Astrocyte (in vitro differentiated cells and primary cell): ENCODE measurements at regions not wholly inside any gene's neighbourhood (a gene's known extent, or its start where the extent isn't known, plus 50 kb on each side); places are given as distances from the start of the nearest gene placed in this dataset.

Source experiments
- DNase-seq: peaks from one replicate; pipeline ENCODE4 v3.0.0-alpha.2; 2010; ENCODE audit warnings: low read depth
- FAIRE-seq: peaks from 2 replicates; lab custom pipeline; 2011; peaks lifted over from hg19 to GRCh38; lab: Jason Lieb, UNC
- H2AFZ ChIP-seq: 2 replicates; pipeline ENCODE4 v1.6.0; 2012; ENCODE audit warnings: low read depth, low read length, inconsistent platforms
- H3K27ac ChIP-seq: 2 replicates; pipeline ENCODE4 v1.5.1; 2011; ENCODE audit warnings: low read depth, low read length, inconsistent platforms
- H3K27me3 ChIP-seq: 2 replicates; pipeline ENCODE4 v1.6.0; 2011; ENCODE audit warnings: low read length, inconsistent platforms; ENCODE audit not compliant: insufficient read depth
- H3K36me3 ChIP-seq: 2 replicates; pipeline ENCODE4 v1.5.1; 2011; ENCODE audit warnings: low read length, inconsistent platforms; ENCODE audit not compliant: insufficient read depth
- H3K4me1 ChIP-seq: 2 replicates; pipeline ENCODE4 v1.5.1; 2011; ENCODE audit warnings: low read length, inconsistent platforms; ENCODE audit not compliant: insufficient read depth
- H3K4me2 ChIP-seq: 2 replicates; pipeline ENCODE4 v1.6.0; 2012; ENCODE audit warnings: low read length, inconsistent platforms
- H3K4me3 ChIP-seq: 2 replicates; pipeline ENCODE4 v1.5.1; 2011; ENCODE audit warnings: low read depth, mild to moderate bottlenecking, low read length, inconsistent platforms; ENCODE audit not compliant: insufficient read depth
- H3K79me2 ChIP-seq: 2 replicates; pipeline ENCODE4 v1.6.0; 2012; ENCODE audit warnings: mild to moderate bottlenecking, low read length, inconsistent platforms; ENCODE audit not compliant: insufficient read depth
- H3K9ac ChIP-seq: 2 replicates; pipeline ENCODE4 v1.6.0; 2012; ENCODE audit warnings: mild to moderate bottlenecking, low read length, inconsistent platforms
- H3K9me3 ChIP-seq: 2 replicates; pipeline ENCODE4 v1.5.1; 2012; ENCODE audit warnings: low read depth, mild to moderate bottlenecking, low read length, inconsistent platforms; ENCODE audit not compliant: insufficient read depth
- H4K20me1 ChIP-seq: 2 replicates; pipeline ENCODE4 v1.6.0; 2012; ENCODE audit warnings: low read length, inconsistent platforms; ENCODE audit not compliant: insufficient read depth
- H3K27ac Mint-ChIP-seq: one replicate; pipeline ENCODE4 v1.8.0; 2021; ENCODE audit warnings: mild to moderate bottlenecking, mixed read lengths; ENCODE audit not compliant: unreplicated experiment
- H3K27me3 Mint-ChIP-seq: one replicate; pipeline ENCODE4 v1.8.0; 2021; ENCODE audit warnings: low read depth, mixed read lengths; ENCODE audit not compliant: unreplicated experiment
- H3K36me3 Mint-ChIP-seq: one replicate; pipeline ENCODE4 v1.8.0; 2021; ENCODE audit warnings: low read depth, mixed read lengths; ENCODE audit not compliant: unreplicated experiment
- H3K4me1 Mint-ChIP-seq: one replicate; pipeline ENCODE4 v1.8.0; 2021; ENCODE audit warnings: low read depth, mixed read lengths; ENCODE audit not compliant: unreplicated experiment
- H3K4me3 Mint-ChIP-seq: one replicate; pipeline ENCODE4 v1.8.0; 2021; ENCODE audit warnings: mild to moderate bottlenecking, moderate library complexity, mixed read lengths; ENCODE audit not compliant: unreplicated experiment
- H3K9me3 Mint-ChIP-seq: one replicate; pipeline ENCODE4 v1.8.0; 2021; ENCODE audit warnings: mild to moderate bottlenecking, mixed read lengths; ENCODE audit not compliant: unreplicated experiment
- CTCF ChIP-seq: IDR thresholded peaks from 2 replicates; pipeline ENCODE4 v1.5.1; 2011; ENCODE audit warnings: low read depth, mild to moderate bottlenecking, inconsistent platforms, low read length, moderate library complexity; ENCODE audit not compliant: insufficient read depth
- EZH2 ChIP-seq: IDR thresholded peaks from 2 replicates; pipeline ENCODE4 v1.6.1; 2012; ENCODE audit warnings: mild to moderate bottlenecking, low read length, inconsistent platforms; ENCODE audit not compliant: insufficient read depth

- Histone ChIP-seq H3K9me3 (peaks cover 10% of the 10 kb centered on the region), H3K4me2 (no peak overlapping the region), H3K36me3 (no peaks in the 10 kb centered on the region), H3K4me3 (no peak overlapping the region), H3K27me3 (no peaks in the 10 kb centered on the region), H2AFZ (no peak overlapping the region), H3K9ac (no peak overlapping the region), H3K79me2 (no peaks in the 10 kb centered on the region), H3K27ac (no peak overlapping the region), H4K20me1 (no peaks in the 10 kb centered on the region), H3K4me1 (no peaks in the 10 kb centered on the region)
- DNase-seq (no peak), FAIRE-seq (no peak)
- Mint-ChIP-seq H3K36me3 (no peaks in the 10 kb centered on the region), H3K9me3 (peaks cover 2% of the 10 kb centered on the region), H3K4me3 (no peak overlapping the region), H3K4me1 (no peaks in the 10 kb centered on the region), H3K27ac (no peak overlapping the region), H3K27me3 (no peaks in the 10 kb centered on the region)
- TF ChIP-seq EZH2, result no peak
- no peak for TF ChIP-seq CTCF
Observed at GRCh38 chr16:6692874-6693273, 639.8 kb upstream of the RBFOX1 start.

- Mint-ChIP-seq H3K27me3 (no peaks in the 10 kb centered on the region), H3K36me3 (no peaks in the 10 kb centered on the region)
Observed at GRCh38 chr16:6690741-6691140, 641.9 kb upstream of the RBFOX1 start.

More at GRCh38 chr16:6690741-6691140, 641.9 kb upstream of the RBFOX1 start:
- TF ChIP-seq EZH2 (no peak), CTCF (no peak)
- no peaks in the 10 kb centered on the region for H3K4me1 ChIP-seq
- no peaks in the 10 kb centered on the region for H3K27me3 ChIP-seq
- peaks cover 6% of the 10 kb centered on the region for H3K9me3 ChIP-seq
- DNase-seq (no peak), FAIRE-seq (no peak)
- Mint-ChIP-seq H3K4me3 (no peak overlapping the region), H3K4me1 (no peaks in the 10 kb centered on the region), H3K27ac (no peak overlapping the region), H3K9me3 (peaks cover 3% of the 10 kb centered on the region)
- no peak overlapping the region for H3K4me2 ChIP-seq
- no peaks in the 10 kb centered on the region for H3K79me2 ChIP-seq
- H3K9ac ChIP-seq, result no peak overlapping the region
- no peaks in the 10 kb centered on the region for H3K36me3 ChIP-seq
- H4K20me1 ChIP-seq, result no peaks in the 10 kb centered on the region
- no peak overlapping the region for H2AFZ ChIP-seq
- no peak overlapping the region for H3K4me3 ChIP-seq
- no peak overlapping the region for H3K27ac ChIP-seq
